Panc1 (cell line): ENCODE measurements at regions not wholly inside any gene's neighbourhood (a gene's known extent, or its start where the extent isn't known, plus 50 kb on each side); places are given as distances from the start of the nearest gene placed in this dataset.

Experiments used
- ATAC-seq: fragments of 200-7000 bp; cut with Tn5 transposase; 2 replicates; pipeline ENCODE4 v1.9.1; 2020; ENCODE audit warnings: mild to moderate bottlenecking, moderate library complexity
- BruUV-seq: library from RNA; stranded (reverse); fragments of 400-500 nt; replicated peaks from 2 replicates; lab custom pipeline; 2021; lab: Mats Ljungman, UMichigan
- CTCF ChIA-PET: fragments of 300-600 bp; sonication (Branson Sonifier 250); formaldehyde crosslinking; loops from one replicate; lab custom pipeline; 2022; ENCODE audit warnings: antibody characterized with exemption; lab: Charles Lee
- POLR2A ChIA-PET: fragments of 300-600 bp; sonication (Branson Sonifier 250); formaldehyde crosslinking; loops from one replicate; lab custom pipeline; 2022; ENCODE audit warnings: antibody characterized with exemption; lab: Charles Lee
- DNase-seq: peaks from one replicate; pipeline ENCODE4 v3.0.0-alpha.2; 2010; ENCODE audit warnings: low read depth, low spot score
- H3K27ac ChIP-seq: 2 replicates; pipeline ENCODE4 v1.5.1; 2011; ENCODE audit warnings: mild to moderate bottlenecking, low read length, inconsistent platforms
- H3K27me3 ChIP-seq: fragments of 200-500 bp; sonication (Bioruptor generic); 2 replicates; pipeline ENCODE4 v1.6.0; 2014; ENCODE audit warnings: low read length, inconsistent platforms; ENCODE audit not compliant: control insufficient read depth, insufficient read depth
- H3K36me3 ChIP-seq: fragments of 200-500 bp; sonication (Bioruptor generic); 2 replicates; pipeline ENCODE4 v1.5.1; 2014; ENCODE audit warnings: inconsistent platforms, mild to moderate bottlenecking, low read length, moderate library complexity; ENCODE audit not compliant: control insufficient read depth, insufficient read depth
- H3K4me1 ChIP-seq: 2 replicates; pipeline ENCODE4 v1.5.1; 2011; ENCODE audit warnings: inconsistent platforms, mild to moderate bottlenecking, low read length, moderate library complexity; ENCODE audit not compliant: control insufficient read depth, insufficient read depth
- H3K4me3 ChIP-seq, 2 experiments: 2 replicates each; pipeline ENCODE4 v1.5.1; 2011 to 2012; ENCODE audit warnings: low read depth in 2 of 2, low read length in 2 of 2, mild to moderate bottlenecking in 2 of 2, inconsistent platforms in 1 of 2, moderate library complexity in 1 of 2
- H3K9me3 ChIP-seq: fragments of 200-500 bp; sonication (Bioruptor generic); 2 replicates; pipeline ENCODE4 v1.5.1; 2014; ENCODE audit warnings: low read depth, mild to moderate bottlenecking, inconsistent platforms, low read length, moderate library complexity; ENCODE audit not compliant: control insufficient read depth, insufficient read depth
- CTCF ChIP-seq: fragments of 450-650 bp; IDR thresholded peaks from 2 replicates; pipeline ENCODE4 v1.5.1; 2017; ENCODE audit warnings: mild to moderate bottlenecking
- POLR2AphosphoS5 ChIP-seq: IDR thresholded peaks from 2 replicates; pipeline ENCODE4 v1.6.1; 2012; ENCODE audit warnings: mild to moderate bottlenecking, low read depth, low read length, moderate library complexity
- REST ChIP-seq, 2 experiments: IDR thresholded peaks; 2 replicates each; pipeline ENCODE4 v1.6.1; 2011 to 2012; ENCODE audit warnings: low read depth in 2 of 2, control low read depth in 1 of 2, low read length in 1 of 2, mild to moderate bottlenecking in 1 of 2, moderate library complexity in 1 of 2; ENCODE audit not compliant: insufficient read depth in 1 of 2
- SIN3A ChIP-seq: IDR thresholded peaks from 2 replicates; pipeline ENCODE4 v1.6.1; 2012; ENCODE audit warnings: low read depth, mild to moderate bottlenecking, low read length, moderate library complexity, borderline replicate concordance; ENCODE audit not compliant: insufficient read depth
- TCF7L2 ChIP-seq: IDR thresholded peaks from 2 replicates; pipeline ENCODE4 v1.6.1; 2011; ENCODE audit warnings: mild to moderate bottlenecking, low read depth, low read length, inconsistent platforms
- in situ Hi-C: cut with HindIII; loops from 2 replicates; pipeline ENCODE4 v1.10.0; 2016; ENCODE audit warnings: low sequenced_read_pairs, low pct_unique_long_range_greater_than_20kb
- intact Hi-C: fragments of 100-400 bp; cut with micrococcal nuclease; formaldehyde crosslinking; loops from one replicate; pipeline ENCODE4 v1.10.0; 2022; ENCODE audit not compliant: unreplicated experiment

GRCh38 chr20:2227861-2228260 is 67.9 kb upstream of the TGM3 start:
- no peak overlapping the region for H3K27ac ChIP-seq
- no peak for ATAC-seq
- ChIA-PET CTCF (no interaction called here), POLR2A (no interaction called here)
- H3K4me3 ChIP-seq: no peak overlapping the region
- no peaks in the 10 kb centered on the region for H3K4me1 ChIP-seq
- intact Hi-C loops: no loop called here
- TF ChIP-seq SIN3A (no peak), POLR2AphosphoS5 (no peak), CTCF (no peak), TCF7L2 (no peak), REST (IDR thresholded peaks at IDR 0.05; ENCODE audit: insufficient read depth in 1 of 2, low read depth in 2 of 2, low read length in 1 of 2) (no peak)
- no peaks in the 10 kb centered on the region for H3K27me3 ChIP-seq
- BruUV-seq: no TSS peak
- no peak for DNase-seq
- no peaks in the 10 kb centered on the region for H3K36me3 ChIP-seq
- no peaks in the 10 kb centered on the region for H3K9me3 ChIP-seq
- in situ Hi-C loops: no loop called here

GRCh38 chr20:2228926-2229325 is 66.9 kb upstream of the TGM3 start:
- CTCF ChIA-PET: no interaction called here
- POLR2A ChIA-PET: no interaction called here
- in situ Hi-C loops: no loop called here

More at GRCh38 chr20:2228926-2229325, 66.9 kb upstream of the TGM3 start:
- Histone ChIP-seq H3K9me3 (no peaks in the 10 kb centered on the region), H3K4me1 (no peaks in the 10 kb centered on the region), H3K27me3 (no peaks in the 10 kb centered on the region), H3K36me3 (no peaks in the 10 kb centered on the region), H3K4me3 (no peak overlapping the region), H3K27ac (no peak overlapping the region)
- no peak for TF ChIP-seq SIN3A
- TF ChIP-seq REST (IDR thresholded peaks at IDR 0.05; ENCODE audit: insufficient read depth in 1 of 2, low read depth in 2 of 2, low read length in 1 of 2): no peak
- no peak for TF ChIP-seq CTCF
- TF ChIP-seq TCF7L2: no peak
- TF ChIP-seq POLR2AphosphoS5: no peak
- BruUV-seq: no TSS peak
- intact Hi-C loops: no loop called here
- DNase-seq (no peak), ATAC-seq (no peak)
